HUES64 (cell line): ENCODE measurements at regions not wholly inside any gene's neighbourhood (a gene's known extent, or its start where the extent isn't known, plus 50 kb on each side); places are given as distances from the start of the nearest gene placed in this dataset.

Experiments used
- H3K27ac ChIP-seq: 2 replicates; pipeline ENCODE4 v1.7.0; 2013; ENCODE audit warnings: low read depth, low read length, inconsistent platforms
- H3K27me3 ChIP-seq: 2 replicates; pipeline ENCODE4 v1.6.1; 2013; ENCODE audit warnings: mild to moderate bottlenecking, low read length; ENCODE audit not compliant: insufficient read depth
- H3K36me3 ChIP-seq: 2 replicates; pipeline ENCODE4 v1.6.1; 2013; ENCODE audit warnings: mild to moderate bottlenecking, low read length; ENCODE audit not compliant: insufficient read depth
- H3K4me1 ChIP-seq: 2 replicates; pipeline ENCODE4 v1.6.1; 2013; ENCODE audit warnings: mild to moderate bottlenecking, low read length, moderate library complexity; ENCODE audit not compliant: insufficient read depth
- H3K4me3 ChIP-seq: 2 replicates; pipeline ENCODE4 v1.5.1; 2013; ENCODE audit warnings: mild to moderate bottlenecking, low read length, moderate library complexity
- H3K9ac ChIP-seq: 2 replicates; pipeline ENCODE4 v1.6.1; 2013; ENCODE audit warnings: mild to moderate bottlenecking, low read depth, low read length
- H3K9me3 ChIP-seq: 2 replicates; pipeline ENCODE4 v1.6.1; 2013; ENCODE audit warnings: low read depth, low read length; ENCODE audit not compliant: insufficient read depth
- WGBS: fragments of 150-250, 120-280 bp; methylation state at CpG from one replicate; pipeline ENCODE4 v1.1.7; 2013; ENCODE audit warnings: missing lambda C conversion rate; 5-methylcytosine and 5-hydroxymethylcytosine counted together

DNA sequence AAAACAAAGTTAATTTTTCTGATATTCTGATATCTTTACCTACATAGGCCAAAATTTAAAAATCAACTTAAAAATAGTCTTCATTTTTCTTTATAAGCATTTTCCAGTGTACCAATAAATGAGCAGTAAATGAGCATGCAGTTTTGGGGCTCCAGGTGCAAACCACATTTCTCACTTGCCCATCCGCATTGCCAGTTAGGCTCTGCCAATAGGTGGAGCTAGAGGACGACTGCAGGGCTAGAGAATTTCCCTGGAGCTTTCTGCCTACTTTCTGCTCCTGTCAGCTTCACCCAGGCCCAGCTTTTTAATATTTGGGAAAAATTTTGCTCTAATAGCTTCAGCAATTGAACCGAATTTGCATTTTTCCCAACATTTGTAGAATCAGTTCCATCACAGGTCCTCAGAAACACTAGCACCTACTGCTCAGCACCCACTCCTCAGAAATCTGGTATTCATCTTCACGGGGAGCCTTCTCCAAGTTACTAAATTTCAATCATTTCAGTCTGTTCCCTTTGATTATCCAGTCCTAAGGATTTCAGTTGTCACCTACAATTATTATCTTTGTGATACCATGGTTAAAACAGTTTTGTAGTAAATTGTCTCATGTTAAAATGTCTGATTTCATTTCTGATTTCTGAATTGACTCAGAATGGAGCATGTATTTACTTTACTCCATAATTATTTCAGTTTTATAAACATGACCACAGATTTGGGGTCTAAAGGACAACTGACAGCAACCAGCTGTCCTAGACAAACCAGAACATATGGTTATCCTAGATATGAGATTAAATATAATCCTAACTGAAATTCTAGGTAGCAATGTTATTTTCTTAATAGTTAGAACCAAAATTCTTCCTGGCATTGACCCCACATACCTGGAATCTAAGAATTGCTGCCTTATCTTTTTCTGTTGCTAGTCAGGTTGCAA is 104.6 kb upstream of the FAM174A start:
- H3K9me3 ChIP-seq = peaks cover 8% of the 10 kb centered on the region; the same call in 1 of the 2 replicates
- no peaks in the 10 kb centered on the region for H3K36me3 ChIP-seq
- H3K27ac ChIP-seq = no peak overlapping the region
- H3K9ac ChIP-seq = no peak overlapping the region
- no peaks in the 10 kb centered on the region for H3K4me1 ChIP-seq
- H3K27me3 ChIP-seq = no peaks in the 10 kb centered on the region
- H3K4me3 ChIP-seq = no peak overlapping the region
- WGBS = 40% methylated on average over 4 of the region's 4 CpGs

DNA sequence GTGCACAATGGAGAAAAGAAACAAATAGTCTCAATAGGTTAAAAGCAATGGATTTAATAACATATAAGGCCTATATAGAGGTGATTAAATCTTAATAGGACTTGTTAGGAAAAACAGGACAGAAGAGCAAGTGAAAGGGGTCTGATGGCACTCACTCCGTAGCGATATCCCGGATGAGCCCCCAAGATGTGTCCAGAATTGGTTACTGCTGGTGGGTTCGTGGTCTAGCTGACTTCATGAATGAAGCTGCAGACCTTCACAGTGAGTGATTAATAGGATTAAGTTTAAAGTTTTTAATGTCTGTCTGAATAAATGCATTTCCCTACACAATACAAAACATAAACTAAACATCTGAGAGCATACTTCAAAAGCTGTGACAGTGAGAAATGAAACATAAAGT is 110.4 kb upstream of the FAM174A start:
- 96% methylated on average over 4 of the region's 4 CpGs for WGBS
- Histone ChIP-seq H3K27me3 (no peaks in the 10 kb centered on the region), H3K27ac (no peak overlapping the region), H3K4me1 (no peaks in the 10 kb centered on the region), H3K9ac (no peak overlapping the region), H3K9me3 (peaks cover 24% of the 10 kb centered on the region), H3K36me3 (no peaks in the 10 kb centered on the region), H3K4me3 (no peak overlapping the region)

DNA sequence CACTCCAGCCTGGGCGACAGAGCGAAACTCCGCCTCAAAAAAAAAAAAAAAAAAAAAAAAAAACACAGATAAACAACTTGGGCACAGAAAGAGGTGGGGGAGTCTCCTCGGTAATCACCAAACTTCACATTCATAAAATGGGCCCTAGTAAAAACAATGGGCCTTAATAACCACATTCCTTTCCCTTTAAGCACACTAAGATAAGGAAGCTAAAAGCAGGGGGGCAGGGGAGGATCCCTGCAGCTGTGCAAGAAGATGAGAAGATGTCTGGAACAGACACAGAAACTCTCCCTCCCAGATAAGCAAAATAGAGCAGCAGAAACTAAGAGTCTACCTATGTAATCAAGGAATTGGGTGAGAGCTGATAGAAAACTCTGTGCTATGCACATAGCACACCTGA is 111.2 kb upstream of the FAM174A start:
- WGBS = 86% methylated on average over 1 of the region's 4 CpGs
- Histone ChIP-seq H3K4me1 (no peaks in the 10 kb centered on the region), H3K4me3 (no peak overlapping the region), H3K27ac (no peak overlapping the region), H3K36me3 (no peaks in the 10 kb centered on the region), H3K9me3 (peaks cover 24% of the 10 kb centered on the region), H3K9ac (no peak overlapping the region), H3K27me3 (no peaks in the 10 kb centered on the region)

DNA sequence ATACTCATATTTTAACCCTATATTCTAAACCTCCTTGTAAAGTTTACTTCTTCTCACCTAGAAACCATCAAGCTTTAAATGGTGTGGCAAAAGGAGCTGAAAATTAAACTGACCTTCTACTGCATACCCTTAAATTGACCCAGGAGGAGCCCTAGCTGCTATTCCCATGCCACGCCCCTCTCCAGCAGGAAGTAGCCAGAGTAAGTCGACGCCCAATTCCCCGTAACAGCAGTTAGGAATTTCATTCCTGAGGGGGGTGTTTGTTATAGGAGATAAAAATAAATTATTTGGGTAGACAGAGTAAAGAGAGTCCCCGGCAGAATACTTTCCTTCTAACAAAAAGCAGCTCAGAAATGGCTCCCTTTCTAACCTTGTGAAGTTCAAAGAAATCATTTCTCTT is 111.8 kb upstream of the FAM174A start:
- 100% methylated on average over 2 of the region's 5 CpGs for WGBS
- Histone ChIP-seq H3K4me3 (no peak overlapping the region), H3K27me3 (no peaks in the 10 kb centered on the region), H3K27ac (no peak overlapping the region), H3K9me3 (peaks cover 24% of the 10 kb centered on the region), H3K9ac (no peak overlapping the region), H3K36me3 (no peaks in the 10 kb centered on the region), H3K4me1 (peaks cover 5% of the 10 kb centered on the region; the same call in 1 of the 2 replicates)

DNA sequence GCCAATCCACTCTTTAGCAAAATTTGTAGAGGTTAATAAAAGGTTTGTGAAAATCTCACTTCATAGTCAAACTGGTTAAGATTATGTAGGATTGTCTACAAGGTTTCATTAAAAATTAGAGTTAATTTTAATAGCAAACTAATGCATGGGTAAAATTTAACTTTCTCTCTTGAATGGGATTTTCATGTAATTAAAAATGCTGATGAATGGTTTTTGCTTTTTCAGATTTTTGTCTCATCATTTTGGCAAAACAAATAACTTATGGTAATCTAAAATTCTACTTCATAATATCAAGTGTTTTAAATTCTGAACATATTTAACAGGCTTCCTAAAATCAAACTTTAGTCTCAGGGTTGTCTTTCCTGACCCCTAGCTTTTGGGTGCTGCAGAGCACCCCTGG is 113.8 kb upstream of the FAM174A start:
- H3K9ac ChIP-seq = no peak overlapping the region
- H3K36me3 ChIP-seq = no peaks in the 10 kb centered on the region
- H3K9me3 ChIP-seq = peaks cover 22% of the 10 kb centered on the region
- H3K4me3 ChIP-seq = no peak overlapping the region
- H3K27me3 ChIP-seq = no peaks in the 10 kb centered on the region
- no peak overlapping the region for H3K27ac ChIP-seq
- peaks cover 5% of the 10 kb centered on the region; the same call in 1 of the 2 replicates for H3K4me1 ChIP-seq

DNA sequence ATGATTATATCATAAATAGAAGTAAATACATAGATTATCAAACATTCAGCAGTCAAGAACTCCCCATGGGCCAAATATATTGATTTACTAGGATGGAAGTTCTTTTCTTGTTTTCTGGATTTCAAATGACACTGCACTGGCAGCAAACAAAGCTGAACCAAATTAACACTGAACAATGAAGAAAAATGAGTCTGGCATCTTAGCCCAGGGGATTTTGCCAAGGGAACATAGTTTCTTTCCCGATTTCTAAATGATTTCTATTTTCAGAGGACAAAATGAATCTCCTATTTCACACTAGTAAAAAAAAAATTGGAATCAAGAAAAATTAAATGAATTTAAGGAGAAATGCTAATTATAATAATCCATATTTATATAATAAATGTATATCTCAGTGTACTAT is 116.9 kb upstream of the FAM174A start:
- 100% methylated on average over 1 of the region's 1 CpG for WGBS
- H3K9ac ChIP-seq = no peak overlapping the region
- no peak overlapping the region for H3K4me3 ChIP-seq
- H3K4me1 ChIP-seq = peaks cover 5% of the 10 kb centered on the region; the same call in 1 of the 2 replicates
- H3K27me3 ChIP-seq = no peaks in the 10 kb centered on the region
- H3K27ac ChIP-seq = no peak overlapping the region
- H3K9me3 ChIP-seq = no peaks in the 10 kb centered on the region
- H3K36me3 ChIP-seq = no peaks in the 10 kb centered on the region

DNA sequence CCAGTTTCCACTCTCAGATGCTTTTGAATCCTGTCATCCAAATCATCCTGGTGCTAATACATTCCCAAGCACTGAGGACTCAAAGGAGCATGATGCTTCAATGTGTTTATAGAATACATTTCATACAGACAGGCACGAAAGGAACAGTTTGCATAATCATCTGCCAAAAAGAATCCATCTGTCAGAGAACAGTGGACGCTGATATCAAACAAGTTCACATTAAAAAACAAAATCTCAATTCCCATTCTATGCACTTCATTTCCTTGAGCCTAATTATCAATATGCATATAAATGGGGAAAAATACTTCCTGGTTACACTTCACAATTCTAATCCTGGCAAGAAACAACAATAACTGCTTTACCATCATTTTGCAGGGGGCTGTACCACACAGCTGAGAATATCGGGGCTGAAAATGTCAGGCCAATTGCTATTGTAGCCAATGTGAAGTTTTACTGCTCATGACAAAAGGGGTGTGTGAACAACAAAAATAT is 125.5 kb upstream of the FAM174A start:
- Histone ChIP-seq H3K9me3 (no peaks in the 10 kb centered on the region), H3K36me3 (no peaks in the 10 kb centered on the region), H3K4me3 (no peak overlapping the region), H3K9ac (no peak overlapping the region), H3K4me1 (no peaks in the 10 kb centered on the region), H3K27me3 (no peaks in the 10 kb centered on the region), H3K27ac (no peak overlapping the region)
- WGBS = 62% methylated on average over 3 of the region's 3 CpGs

DNA sequence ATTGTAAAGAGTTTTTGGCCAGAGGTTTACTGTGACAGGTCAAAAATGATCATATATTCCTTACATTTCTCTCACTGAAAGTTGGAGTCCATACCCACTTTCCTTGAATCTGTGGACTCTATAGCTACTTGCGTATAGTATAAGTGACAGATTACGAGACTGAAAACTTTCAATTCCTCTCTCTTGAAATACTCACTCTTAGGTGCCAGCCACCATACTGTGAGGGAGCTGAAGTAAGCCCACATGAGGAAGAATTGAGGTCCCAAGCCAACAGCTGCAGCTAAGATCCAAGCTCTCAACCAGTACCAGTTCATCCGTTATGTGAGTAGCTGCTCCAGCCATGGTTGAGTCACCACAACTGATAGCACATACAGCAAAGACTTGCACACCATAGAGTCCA is 128.1 kb upstream of the FAM174A start:
- Histone ChIP-seq H3K36me3 (no peaks in the 10 kb centered on the region), H3K27me3 (no peaks in the 10 kb centered on the region), H3K27ac (no peak overlapping the region), H3K4me1 (no peaks in the 10 kb centered on the region), H3K9me3 (no peaks in the 10 kb centered on the region), H3K4me3 (no peak overlapping the region), H3K9ac (no peak overlapping the region)
- 92% methylated on average over 3 of the region's 3 CpGs for WGBS

DNA sequence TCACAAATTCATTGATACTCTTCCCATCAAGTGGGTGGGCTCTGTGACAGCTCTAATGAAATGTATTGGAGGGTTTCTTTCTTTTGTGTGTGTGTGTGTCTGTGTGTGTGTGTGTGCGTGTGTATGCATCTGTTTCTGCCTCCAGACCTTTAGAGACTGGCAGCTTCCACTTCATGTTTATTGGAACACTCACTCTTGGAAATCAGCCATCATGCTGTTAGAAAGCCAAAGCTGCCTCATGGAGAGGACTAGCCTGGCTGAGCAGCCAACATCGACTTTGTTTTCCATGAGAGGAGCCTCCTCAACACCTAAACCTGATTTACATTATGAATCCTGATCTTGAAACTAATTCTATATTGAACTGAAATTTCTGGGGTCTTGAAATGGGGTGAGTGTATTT is 128.5 kb upstream of the FAM174A start:
- Histone ChIP-seq H3K4me1 (no peaks in the 10 kb centered on the region), H3K27me3 (no peaks in the 10 kb centered on the region), H3K4me3 (no peak overlapping the region), H3K9me3 (no peaks in the 10 kb centered on the region), H3K27ac (no peak overlapping the region), H3K36me3 (no peaks in the 10 kb centered on the region), H3K9ac (no peak overlapping the region)
- 90% methylated on average over 1 of the region's 2 CpGs for WGBS

DNA sequence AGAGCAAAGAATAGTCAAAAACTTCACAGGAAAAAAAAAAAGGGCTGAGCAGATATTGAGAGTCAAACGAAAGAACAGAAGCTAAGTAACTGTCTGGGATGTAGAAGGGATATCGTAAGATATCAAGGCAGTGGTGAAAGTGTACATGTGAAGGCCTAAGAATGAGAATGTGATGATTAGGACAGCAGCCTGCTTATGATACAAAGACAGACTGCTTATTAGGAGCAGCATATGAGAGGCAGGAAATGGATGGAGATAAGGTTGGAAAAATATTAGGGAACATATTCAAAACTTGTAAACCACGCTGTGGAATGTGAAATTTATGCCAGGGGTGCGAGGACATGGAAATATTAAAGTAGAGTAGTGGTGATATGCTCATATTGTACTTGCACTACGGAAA is 133.1 kb upstream of the FAM174A start:
- H3K9me3 ChIP-seq = no peaks in the 10 kb centered on the region
- H3K9ac ChIP-seq = no peak overlapping the region
- no peak overlapping the region for H3K27ac ChIP-seq
- no peaks in the 10 kb centered on the region for H3K4me1 ChIP-seq
- no peaks in the 10 kb centered on the region for H3K27me3 ChIP-seq
- no peaks in the 10 kb centered on the region for H3K36me3 ChIP-seq
- H3K4me3 ChIP-seq = no peak overlapping the region
- WGBS = 77% methylated on average over 5 of the region's 5 CpGs

DNA sequence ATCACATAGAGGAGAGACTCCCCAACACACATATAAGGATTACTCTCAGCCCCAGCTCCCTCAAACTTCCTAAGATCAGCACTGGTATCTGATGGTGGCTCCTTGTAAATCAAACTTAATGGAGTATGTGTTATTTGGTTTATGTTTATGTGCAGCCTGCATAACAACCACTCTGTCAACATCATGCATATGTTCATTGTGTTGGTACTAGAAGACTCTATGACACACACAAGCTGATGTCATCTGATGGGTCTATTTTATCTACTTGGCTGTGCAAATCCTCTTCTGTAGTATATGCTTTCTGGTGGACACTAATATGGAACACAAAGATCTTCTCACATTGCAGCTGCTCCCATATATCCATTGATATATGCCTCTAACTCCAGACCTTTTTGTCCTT is 134.0 kb upstream of the FAM174A start:
- Histone ChIP-seq H3K9ac (no peak overlapping the region), H3K9me3 (no peaks in the 10 kb centered on the region), H3K4me3 (no peak overlapping the region), H3K36me3 (no peaks in the 10 kb centered on the region), H3K27me3 (no peaks in the 10 kb centered on the region), H3K4me1 (no peaks in the 10 kb centered on the region), H3K27ac (no peak overlapping the region)
